ENCODE measurements at regions not wholly inside any gene's neighbourhood (a gene's known extent, or its start where the extent isn't known, plus 50 kb on each side); places are given as distances from the start of the nearest gene placed in this dataset.

- TF ChIP-seq, protein P1, sequence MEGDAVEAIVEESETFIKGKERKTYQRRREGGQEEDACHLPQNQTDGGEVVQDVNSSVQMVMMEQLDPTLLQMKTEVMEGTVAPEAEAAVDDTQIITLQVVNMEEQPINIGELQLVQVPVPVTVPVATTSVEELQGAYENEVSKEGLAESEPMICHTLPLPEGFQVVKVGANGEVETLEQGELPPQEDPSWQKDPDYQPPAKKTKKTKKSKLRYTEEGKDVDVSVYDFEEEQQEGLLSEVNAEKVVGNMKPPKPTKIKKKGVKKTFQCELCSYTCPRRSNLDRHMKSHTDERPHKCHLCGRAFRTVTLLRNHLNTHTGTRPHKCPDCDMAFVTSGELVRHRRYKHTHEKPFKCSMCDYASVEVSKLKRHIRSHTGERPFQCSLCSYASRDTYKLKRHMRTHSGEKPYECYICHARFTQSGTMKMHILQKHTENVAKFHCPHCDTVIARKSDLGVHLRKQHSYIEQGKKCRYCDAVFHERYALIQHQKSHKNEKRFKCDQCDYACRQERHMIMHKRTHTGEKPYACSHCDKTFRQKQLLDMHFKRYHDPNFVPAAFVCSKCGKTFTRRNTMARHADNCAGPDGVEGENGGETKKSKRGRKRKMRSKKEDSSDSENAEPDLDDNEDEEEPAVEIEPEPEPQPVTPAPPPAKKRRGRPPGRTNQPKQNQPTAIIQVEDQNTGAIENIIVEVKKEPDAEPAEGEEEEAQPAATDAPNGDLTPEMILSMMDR (conservative IDR thresholded peaks at IDR 0.05; ENCODE audit: low read depth, low read length), result no peak
- no peak for TF ChIP-seq USF2 (IDR thresholded peaks at IDR 0.05; ENCODE audit: low read depth, low read length)
- no peak for TF ChIP-seq POLR2A (IDR thresholded peaks at IDR 0.05; ENCODE audit: low read depth, low read length)
- TF ChIP-seq MXI1 (IDR thresholded peaks at IDR 0.05; ENCODE audit: borderline replicate concordance, low read depth, low read length), result no peak
- TF ChIP-seq CHD1 (IDR thresholded peaks at IDR 0.05; ENCODE audit: low read depth, low read length), result no peak
- TF ChIP-seq NFE2L2 (IDR thresholded peaks at IDR 0.05; ENCODE audit: low read depth, low read length), result no peak
- no peak for TF ChIP-seq RCOR1 (IDR thresholded peaks at IDR 0.05; ENCODE audit: insufficient replicate concordance, low read length)
- no peak for TF ChIP-seq MAFK (IDR thresholded peaks at IDR 0.05; ENCODE audit: low read depth, low read length)
- no peak for TF ChIP-seq SMC3 (IDR thresholded peaks at IDR 0.05; ENCODE audit: low read depth, low read length)
- no peak for TF ChIP-seq FOS (IDR thresholded peaks at IDR 0.05; ENCODE audit: low read depth, low read length)
These were observed 81.8 kb upstream of the CREB5 start for GRCh38 chr7:28330384-28331070.

All from IMR-90 (cell line).